ENCODE measurements at regions not wholly inside any gene's neighbourhood (a gene's known extent, or its start where the extent isn't known, plus 50 kb on each side); places are given as distances from the start of the nearest gene placed in this dataset.

- no peak for DNase-seq (ENCODE audit: low read depth, low spot score)
- H3K27ac ChIP-seq (ENCODE audit: low read depth, low read length) = no peak overlapping the region
- ChIA-PET CTCF (no interaction called here), POLR2A (no interaction called here), RAD21 (ENCODE audit: low non-redundant PET in 1 of 2, low total read pairs in 2 of 2, uncharacterized antibody in 2 of 2, unreplicated experiment in 2 of 2) (no interaction called here)
- ATAC-seq = no peak
- no peaks in the 10 kb centered on the region for H3K36me3 ChIP-seq (ENCODE audit: control insufficient read depth in 1 of 2, insufficient read depth in 2 of 2, low read length in 2 of 2)
- BruUV-seq (replicated peaks) = no TSS peak
- H2AFZ ChIP-seq (ENCODE audit: low read depth, low read length, poor library complexity, severe bottlenecking) = no peak overlapping the region
- no peaks in the 10 kb centered on the region for H3K79me2 ChIP-seq (ENCODE audit: insufficient read depth, low read length)
- H3K9ac ChIP-seq (ENCODE audit: low read length) = no peak overlapping the region
- H3K4me2 ChIP-seq (ENCODE audit: low read length) = no peak overlapping the region
- H3K9me2 ChIP-seq (ENCODE audit: insufficient read depth) = no peaks in the 10 kb centered on the region
- peaks cover 10% of the 10 kb centered on the region; the same call in 1 of the 2 replicates for H3K27me3 ChIP-seq (ENCODE audit: insufficient read depth, low read length)
- no peak overlapping the region for H3K4me3 ChIP-seq (replicated peaks in 1 of 2; ENCODE audit: low read depth in 1 of 2, low read length in 2 of 2)
- TF ChIP-seq JUND (IDR thresholded peaks at IDR 0.05) (no peak), ELF1 (IDR thresholded peaks at IDR 0.05; ENCODE audit: borderline replicate concordance, low read depth) (no peak), EZH2 (IDR thresholded peaks at IDR 0.05) (no peak), CEBPB (IDR thresholded peaks at IDR 0.05; ENCODE audit: low read depth) (no peak), TCF7L2 (IDR thresholded peaks at IDR 0.05; ENCODE audit: borderline replicate concordance, extremely low read depth, insufficient read depth, insufficient read length) (no peak), RAD21 (IDR thresholded peaks at IDR 0.05; ENCODE audit: low read depth) (no peak), SRF (IDR thresholded peaks at IDR 0.05; ENCODE audit: low read depth) (no peak), EZH2phosphoT487 (IDR thresholded peaks at IDR 0.05; ENCODE audit: borderline replicate concordance) (no peak), FOSL1 (IDR thresholded peaks at IDR 0.05; ENCODE audit: low read depth) (no peak), POLR2A (IDR thresholded peaks at IDR 0.05; ENCODE audit: borderline replicate concordance, extremely low read depth, insufficient read depth, insufficient read length) (no peak), YY1 (IDR thresholded peaks at IDR 0.05; ENCODE audit: extremely low read depth, insufficient replicate concordance, low read depth, low read length) (no peak), ATF3 (IDR thresholded peaks at IDR 0.05) (no peak), SIN3A (IDR thresholded peaks at IDR 0.05; ENCODE audit: low read depth) (no peak), ZFX (IDR thresholded peaks at IDR 0.05) (no peak), EGR1 (IDR thresholded peaks at IDR 0.05; ENCODE audit: low read depth) (no peak), CTCF (IDR thresholded peaks at IDR 0.05 in 2 of 3, conservative IDR thresholded peaks at IDR 0.05 in 1 of 3; ENCODE audit: borderline replicate concordance in 1 of 3, insufficient read depth in 1 of 3, low read depth in 2 of 3, low read length in 2 of 3) (no peak), POLR2AphosphoS5 (IDR thresholded peaks at IDR 0.05; ENCODE audit: low read depth, low read length) (no peak), CBX3 (IDR thresholded peaks at IDR 0.05; ENCODE audit: low read depth) (no peak), ZNF274 (IDR thresholded peaks at IDR 0.05; ENCODE audit: low read depth, low read length) (no peak)
- TF ChIP-seq, protein P1, sequence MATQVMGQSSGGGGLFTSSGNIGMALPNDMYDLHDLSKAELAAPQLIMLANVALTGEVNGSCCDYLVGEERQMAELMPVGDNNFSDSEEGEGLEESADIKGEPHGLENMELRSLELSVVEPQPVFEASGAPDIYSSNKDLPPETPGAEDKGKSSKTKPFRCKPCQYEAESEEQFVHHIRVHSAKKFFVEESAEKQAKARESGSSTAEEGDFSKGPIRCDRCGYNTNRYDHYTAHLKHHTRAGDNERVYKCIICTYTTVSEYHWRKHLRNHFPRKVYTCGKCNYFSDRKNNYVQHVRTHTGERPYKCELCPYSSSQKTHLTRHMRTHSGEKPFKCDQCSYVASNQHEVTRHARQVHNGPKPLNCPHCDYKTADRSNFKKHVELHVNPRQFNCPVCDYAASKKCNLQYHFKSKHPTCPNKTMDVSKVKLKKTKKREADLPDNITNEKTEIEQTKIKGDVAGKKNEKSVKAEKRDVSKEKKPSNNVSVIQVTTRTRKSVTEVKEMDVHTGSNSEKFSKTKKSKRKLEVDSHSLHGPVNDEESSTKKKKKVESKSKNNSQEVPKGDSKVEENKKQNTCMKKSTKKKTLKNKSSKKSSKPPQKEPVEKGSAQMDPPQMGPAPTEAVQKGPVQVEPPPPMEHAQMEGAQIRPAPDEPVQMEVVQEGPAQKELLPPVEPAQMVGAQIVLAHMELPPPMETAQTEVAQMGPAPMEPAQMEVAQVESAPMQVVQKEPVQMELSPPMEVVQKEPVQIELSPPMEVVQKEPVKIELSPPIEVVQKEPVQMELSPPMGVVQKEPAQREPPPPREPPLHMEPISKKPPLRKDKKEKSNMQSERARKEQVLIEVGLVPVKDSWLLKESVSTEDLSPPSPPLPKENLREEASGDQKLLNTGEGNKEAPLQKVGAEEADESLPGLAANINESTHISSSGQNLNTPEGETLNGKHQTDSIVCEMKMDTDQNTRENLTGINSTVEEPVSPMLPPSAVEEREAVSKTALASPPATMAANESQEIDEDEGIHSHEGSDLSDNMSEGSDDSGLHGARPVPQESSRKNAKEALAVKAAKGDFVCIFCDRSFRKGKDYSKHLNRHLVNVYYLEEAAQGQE (IDR thresholded peaks at IDR 0.05; ENCODE audit: low read depth) = no peak
- H3K4me1 ChIP-seq (ENCODE audit: control insufficient read depth in 1 of 2, insufficient read depth in 2 of 2, low read length in 2 of 2) = peaks cover 4 to 10% of the 10 kb centered on the region in 2 experiments; a peak in 2 of 4 replicates
- intact Hi-C loops (cut with micrococcal nuclease) = loop anchor here (2.0 to 5.0 kb wide), 2 partner anchors 19 to 34 kb away; no protein-coding TSS in a partner anchor
- H3K9me3 ChIP-seq (ENCODE audit: control insufficient read depth in 1 of 2, insufficient read depth in 1 of 2, low read depth in 1 of 2, low read length in 2 of 2) = 0 out of 4 replicates have a peak, but pooled peaks cover 0 to 3% of the 10 kb centered on the region in 2 experiments
- no peaks in the 10 kb centered on the region for H4K20me1 ChIP-seq (ENCODE audit: insufficient read depth)
Observed at GRCh38 chr18:10061566-10062140, 147.8 kb downstream of the VAPA start.

Data from HCT116 (cell line).